HUES64 (cell line): ENCODE measurements at regions not wholly inside any gene's neighbourhood (a gene's known extent, or its start where the extent isn't known, plus 50 kb on each side); places are given as distances from the start of the nearest gene placed in this dataset.
"Not testable (repeated sequence)": the region's sequence is repeated elsewhere in the genome, so short reads cannot be mapped to it uniquely, and the experiment has no call there.

Source experiments
- H3K27ac ChIP-seq: 2 replicates; pipeline ENCODE4 v1.7.0; 2013; ENCODE audit warnings: low read depth, low read length, inconsistent platforms
- H3K27me3 ChIP-seq: 2 replicates; pipeline ENCODE4 v1.6.1; 2013; ENCODE audit warnings: mild to moderate bottlenecking, low read length; ENCODE audit not compliant: insufficient read depth
- H3K36me3 ChIP-seq: 2 replicates; pipeline ENCODE4 v1.6.1; 2013; ENCODE audit warnings: mild to moderate bottlenecking, low read length; ENCODE audit not compliant: insufficient read depth
- H3K4me1 ChIP-seq: 2 replicates; pipeline ENCODE4 v1.6.1; 2013; ENCODE audit warnings: mild to moderate bottlenecking, low read length, moderate library complexity; ENCODE audit not compliant: insufficient read depth
- H3K4me3 ChIP-seq: 2 replicates; pipeline ENCODE4 v1.5.1; 2013; ENCODE audit warnings: mild to moderate bottlenecking, low read length, moderate library complexity
- H3K9ac ChIP-seq: 2 replicates; pipeline ENCODE4 v1.6.1; 2013; ENCODE audit warnings: mild to moderate bottlenecking, low read depth, low read length
- H3K9me3 ChIP-seq: 2 replicates; pipeline ENCODE4 v1.6.1; 2013; ENCODE audit warnings: low read depth, low read length; ENCODE audit not compliant: insufficient read depth
- WGBS: fragments of 150-250, 120-280 bp; methylation state at CpG from one replicate; pipeline ENCODE4 v1.1.7; 2013; ENCODE audit warnings: missing lambda C conversion rate; 5-methylcytosine and 5-hydroxymethylcytosine counted together

- Histone ChIP-seq H3K36me3 (no peaks in the 10 kb centered on the region), H3K27ac (no peak overlapping the region), H3K4me3 (no peak overlapping the region), H3K9me3 (no peaks in the 10 kb centered on the region), H3K4me1 (0 out of 2 replicates have a peak, but pooled peaks cover 2% of the 10 kb centered on the region), H3K27me3 (no peaks in the 10 kb centered on the region), H3K9ac (no peak overlapping the region)
- 95% methylated on average over 2 of the region's 2 CpGs for WGBS
Observed at GRCh38 chr13:78138756-78139155, 220.1 kb upstream of the EDNRB start.

GRCh38 chr13:78137404-78138142, 218.9 kb upstream of the EDNRB start:
- 0 out of 2 replicates have a peak, but pooled peaks cover 2% of the 10 kb centered on the region for H3K4me1 ChIP-seq
- no peak overlapping the region for H3K27ac ChIP-seq
- no peaks in the 10 kb centered on the region for H3K27me3 ChIP-seq
- H3K4me3 ChIP-seq: no peak overlapping the region
- no peak overlapping the region for H3K9ac ChIP-seq
- 22% methylated on average over 6 of the region's 6 CpGs for WGBS
- no peaks in the 10 kb centered on the region for H3K9me3 ChIP-seq
- no peaks in the 10 kb centered on the region for H3K36me3 ChIP-seq

- H3K4me3 ChIP-seq: no peak overlapping the region
- H3K36me3 ChIP-seq: no peaks in the 10 kb centered on the region
- H3K27me3 ChIP-seq: no peaks in the 10 kb centered on the region
- H3K9ac ChIP-seq: no peak overlapping the region
- WGBS: 85% methylated on average over 3 of the region's 3 CpGs
- 0 out of 2 replicates have a peak, but pooled peaks cover 2% of the 10 kb centered on the region for H3K4me1 ChIP-seq
- H3K9me3 ChIP-seq: no peaks in the 10 kb centered on the region
- no peak overlapping the region for H3K27ac ChIP-seq
Observed at GRCh38 chr13:78136966-78137365, 218.3 kb upstream of the EDNRB start.

GRCh38 chr13:78133511-78133910, 214.9 kb upstream of the EDNRB start:
- WGBS: 100% methylated on average over 1 of the region's 3 CpGs
- H3K4me3 ChIP-seq: no peak overlapping the region
- H3K27ac ChIP-seq: no peak overlapping the region

GRCh38 chr13:78131811-78132210, 213.2 kb upstream of the EDNRB start:
- Histone ChIP-seq H3K4me3 (no peak overlapping the region), H3K9ac (no peak overlapping the region), H3K4me1 (peaks cover 14% of the 10 kb centered on the region), H3K36me3 (no peaks in the 10 kb centered on the region), H3K27me3 (no peaks in the 10 kb centered on the region), H3K9me3 (no peaks in the 10 kb centered on the region), H3K27ac (no peak overlapping the region)

More at GRCh38 chr13:78133511-78133910, 214.9 kb upstream of the EDNRB start:
- Histone ChIP-seq H3K27me3 (no peaks in the 10 kb centered on the region), H3K9me3 (no peaks in the 10 kb centered on the region), H3K36me3 (no peaks in the 10 kb centered on the region), H3K9ac (no peak overlapping the region), H3K4me1 (peaks cover 16% of the 10 kb centered on the region)

GRCh38 chr13:78131346-78131745, 212.7 kb upstream of the EDNRB start:
- no peak overlapping the region for H3K27ac ChIP-seq
- H3K4me1 ChIP-seq: peaks cover 14% of the 10 kb centered on the region
- no peaks in the 10 kb centered on the region for H3K36me3 ChIP-seq
- H3K9ac ChIP-seq: no peak overlapping the region
- no peak overlapping the region for H3K4me3 ChIP-seq
- H3K9me3 ChIP-seq: no peaks in the 10 kb centered on the region
- 94% methylated on average over 2 of the region's 2 CpGs for WGBS
- H3K27me3 ChIP-seq: no peaks in the 10 kb centered on the region

- H3K4me1 ChIP-seq: peaks cover 14% of the 10 kb centered on the region
- H3K27me3 ChIP-seq: no peaks in the 10 kb centered on the region
- H3K9me3 ChIP-seq: no peaks in the 10 kb centered on the region
- no peak overlapping the region for H3K27ac ChIP-seq
- H3K9ac ChIP-seq: no peak overlapping the region
- no peak overlapping the region for H3K4me3 ChIP-seq
- WGBS: no CpG with 5 or more reads among the region's 2 CpGs
- no peaks in the 10 kb centered on the region for H3K36me3 ChIP-seq
Observed at GRCh38 chr13:78129823-78130222, 211.2 kb upstream of the EDNRB start.

GRCh38 chr13:78129359-78129758, 210.7 kb upstream of the EDNRB start:
- Histone ChIP-seq H3K36me3 (no peaks in the 10 kb centered on the region), H3K27me3 (no peaks in the 10 kb centered on the region), H3K4me3 (no peak overlapping the region), H3K27ac (no peak overlapping the region), H3K9ac (no peak overlapping the region), H3K9me3 (no peaks in the 10 kb centered on the region), H3K4me1 (peaks cover 14% of the 10 kb centered on the region)

- H3K27ac ChIP-seq: no peak overlapping the region
Observed at GRCh38 chr13:78121459-78122348, 203.1 kb upstream of the EDNRB start.

GRCh38 chr13:78121001-78121400, 202.4 kb upstream of the EDNRB start:
- H3K9me3 ChIP-seq: 0 out of 2 replicates have a peak, but pooled peaks cover 5% of the 10 kb centered on the region
- H3K27ac ChIP-seq: no peak overlapping the region
- peaks cover 11% of the 10 kb centered on the region; the same call in 1 of the 2 replicates for H3K4me1 ChIP-seq
- no peaks in the 10 kb centered on the region for H3K27me3 ChIP-seq
- no peak overlapping the region for H3K9ac ChIP-seq
- no peaks in the 10 kb centered on the region for H3K36me3 ChIP-seq
- no peak overlapping the region for H3K4me3 ChIP-seq
- 35% methylated on average over 2 of the region's 3 CpGs for WGBS

More at GRCh38 chr13:78121459-78122348, 203.1 kb upstream of the EDNRB start:
- H3K9ac ChIP-seq: no peak overlapping the region
- H3K9me3 ChIP-seq: 0 out of 2 replicates have a peak, but pooled peaks cover 1% of the 10 kb centered on the region
- H3K4me1 ChIP-seq: peaks cover 11% of the 10 kb centered on the region; the same call in 1 of the 2 replicates
- no peaks in the 10 kb centered on the region for H3K27me3 ChIP-seq
- no peak overlapping the region for H3K4me3 ChIP-seq
- 55% methylated on average over 12 of the region's 13 CpGs for WGBS
- H3K36me3 ChIP-seq: no peaks in the 10 kb centered on the region

- H3K9me3 ChIP-seq, H3K4me3 ChIP-seq, H3K27me3 ChIP-seq, H3K9ac ChIP-seq, H3K36me3 ChIP-seq, H3K27ac ChIP-seq: not testable (repeated sequence)
- 80% methylated on average over 1 of the region's 1 CpG for WGBS
- peaks cover 11% of the 10 kb centered on the region; the same call in 1 of the 2 replicates for H3K4me1 ChIP-seq
Observed at GRCh38 chr13:78120144-78120543, 201.5 kb upstream of the EDNRB start.
